ENCODE measurements at regions not wholly inside any gene's neighbourhood (a gene's known extent, or its start where the extent isn't known, plus 50 kb on each side); places are given as distances from the start of the nearest gene placed in this dataset.

- no TSS peak for BruUV-seq (replicated peaks)
- H3F3A ChIP-seq (ENCODE audit: insufficient read depth, low read depth): no peaks in the 10 kb centered on the region
- H3K27ac ChIP-seq: no peak overlapping the region
- peak in 1 of 2 experiments; percentile 30 for DNase-seq
- TF ChIP-seq CTCF (conservative IDR thresholded peaks at IDR 0.05) (no peak), EZH2 (IDR thresholded peaks at IDR 0.05; ENCODE audit: low read depth) (no peak)
- POLR2A ChIA-PET (ENCODE audit: unreplicated experiment): interaction anchor here (0.7 kb wide), 1 partner anchor 198 kb away, joined by 3 read pairs; no protein-coding TSS in a partner anchor
- no peak overlapping the region for H3K4me3 ChIP-seq
- CTCF ChIA-PET: no interaction called here
- H3K4me1 ChIP-seq (replicated peaks; ENCODE audit: insufficient read depth): no peaks in the 10 kb centered on the region
- no peaks in the 10 kb centered on the region for H3K27me3 ChIP-seq (ENCODE audit: insufficient read depth, low read depth)
- no peaks in the 10 kb centered on the region for H3K79me2 ChIP-seq (ENCODE audit: low read depth)
- no peak overlapping the region for H3K4me2 ChIP-seq
- no peaks in the 10 kb centered on the region for H3K9me2 ChIP-seq (ENCODE audit: insufficient read depth)
- H2AFZ ChIP-seq: no peak overlapping the region
- no peaks in the 10 kb centered on the region for H3K9me3 ChIP-seq (ENCODE audit: insufficient read depth, low read depth)
- no peaks in the 10 kb centered on the region for H3K36me3 ChIP-seq (ENCODE audit: low read depth)
- intact Hi-C loops (cut with micrococcal nuclease; ENCODE audit: unreplicated experiment): loop anchor here (10.0 kb wide), 1 partner anchor 126 kb away; no protein-coding TSS in a partner anchor
- no peaks in the 10 kb centered on the region for H4K20me1 ChIP-seq (ENCODE audit: insufficient read depth)
These were observed 92.6 kb downstream of the TTC32 start for GRCh38 chr2:19809206-19809605.

GRCh38 chr2:19807866-19808265 lies 93.9 kb downstream of the TTC32 start:
- Histone ChIP-seq H3K36me3 (ENCODE audit: low read depth) (no peaks in the 10 kb centered on the region), H4K20me1 (ENCODE audit: insufficient read depth) (no peaks in the 10 kb centered on the region), H3K9me2 (ENCODE audit: insufficient read depth) (no peaks in the 10 kb centered on the region), H3K4me2 (no peak overlapping the region), H3K79me2 (ENCODE audit: low read depth) (no peaks in the 10 kb centered on the region), H3F3A (ENCODE audit: insufficient read depth, low read depth) (no peaks in the 10 kb centered on the region), H3K4me1 (replicated peaks; ENCODE audit: insufficient read depth) (peaks cover 3% of the 10 kb centered on the region), H3K4me3 (no peak overlapping the region), H3K27me3 (ENCODE audit: insufficient read depth, low read depth) (no peaks in the 10 kb centered on the region), H2AFZ (no peak overlapping the region), H3K27ac (no peak overlapping the region), H3K9me3 (ENCODE audit: insufficient read depth, low read depth) (no peaks in the 10 kb centered on the region; the same call in 1 of the 2 replicates)
- TF ChIP-seq CTCF (conservative IDR thresholded peaks at IDR 0.05) (no peak), EZH2 (IDR thresholded peaks at IDR 0.05; ENCODE audit: low read depth) (no peak)
- POLR2A ChIA-PET (ENCODE audit: unreplicated experiment): interaction anchor here (0.7 kb wide), 1 partner anchor 13 kb away, joined by 3 read pairs; no protein-coding TSS in a partner anchor
- intact Hi-C loops (cut with micrococcal nuclease; ENCODE audit: unreplicated experiment): loop anchor here (10.0 kb wide), 1 partner anchor 127 kb away; no protein-coding TSS in a partner anchor
- CTCF ChIA-PET: no interaction called here
- DNase-seq: peak in 1 of 2 experiments; percentile 20
- BruUV-seq (replicated peaks): no TSS peak

GRCh38 chr2:19807346-19807745 lies 94.4 kb downstream of the TTC32 start:
- BruUV-seq (replicated peaks): no TSS peak
- H3K79me2 ChIP-seq (ENCODE audit: low read depth): no peaks in the 10 kb centered on the region
- H4K20me1 ChIP-seq (ENCODE audit: insufficient read depth): no peaks in the 10 kb centered on the region
- TF ChIP-seq CTCF (conservative IDR thresholded peaks at IDR 0.05): no peak
- no peak for TF ChIP-seq EZH2 (IDR thresholded peaks at IDR 0.05; ENCODE audit: low read depth)
- no peak overlapping the region for H3K4me3 ChIP-seq
- no peaks in the 10 kb centered on the region for H3K36me3 ChIP-seq (ENCODE audit: low read depth)
- no peak overlapping the region for H3K4me2 ChIP-seq
- ChIA-PET CTCF (no interaction called here), POLR2A (ENCODE audit: unreplicated experiment) (interaction anchor here (0.7 kb wide), 1 partner anchor 13 kb away, joined by 3 read pairs; no protein-coding TSS in a partner anchor)
- H3K27me3 ChIP-seq (ENCODE audit: insufficient read depth, low read depth): no peaks in the 10 kb centered on the region
- no peak for DNase-seq
- H3F3A ChIP-seq (ENCODE audit: insufficient read depth, low read depth): no peaks in the 10 kb centered on the region
- no peaks in the 10 kb centered on the region for H3K9me2 ChIP-seq (ENCODE audit: insufficient read depth)
- H3K9me3 ChIP-seq (ENCODE audit: insufficient read depth, low read depth): no peaks in the 10 kb centered on the region; the same call in 1 of the 2 replicates
- H3K4me1 ChIP-seq (replicated peaks; ENCODE audit: insufficient read depth): peaks cover 8% of the 10 kb centered on the region
- intact Hi-C loops (cut with micrococcal nuclease; ENCODE audit: unreplicated experiment): loop anchor here (10.0 kb wide), 1 partner anchor 127 kb away; no protein-coding TSS in a partner anchor
- no peak overlapping the region for H2AFZ ChIP-seq
- H3K27ac ChIP-seq: no peak overlapping the region
